Thyroid gland (tissue), 4 donors: ENCODE measurements at regions not wholly inside any gene's neighbourhood (a gene's known extent, or its start where the extent isn't known, plus 50 kb on each side); places are given as distances from the start of the nearest gene placed in this dataset.

Experiments
- DNase-seq, 2 donors: peaks; one replicate each; pipeline ENCODE4 v3.0.0-alpha.2; 2019
- H3K27ac ChIP-seq, 3 donors: fragments of 200-600 bp; sonication (generic); 1 replicate in 2 of 3; 2 replicates in 1 of 3; pipeline ENCODE4 v1.5.1; 2016 to 2019; ENCODE audit warnings: mild to moderate bottlenecking in 1 of 3, moderate library complexity in 1 of 3
- H3K27me3 ChIP-seq: fragments of 200-600 bp; sonication (generic); one replicate; pipeline ENCODE4 v1.5.1; 2019
- H3K36me3 ChIP-seq, 2 donors: fragments of 200-600 bp; sonication (generic); one replicate each; pipeline ENCODE4 v1.5.1; 2016 to 2019
- H3K4me1 ChIP-seq, 2 donors: fragments of 200-600 bp; sonication (generic); one replicate each; pipeline ENCODE4 v1.5.1; 2017 to 2019
- H3K4me3 ChIP-seq, 3 donors: fragments of 200-600 bp; sonication (generic); replicated peaks in 1 of 3; 1 replicate in 2 of 3; 2 replicates in 1 of 3; pipeline ENCODE4 v1.5.1; 2016; ENCODE audit warnings: mild to moderate bottlenecking in 1 of 3
- H3K9me3 ChIP-seq: fragments of 200-600 bp; sonication (generic); one replicate; pipeline ENCODE4 v1.5.1; 2017
- CTCF ChIP-seq, 6 experiments: fragments of 200-600 bp in 3 of 6; fragments of 450-650 bp in 3 of 6; sonication (generic) in 3 of 6; IDR thresholded peaks; one replicate each; pipeline ENCODE4 v1.5.1; 2016 to 2019; ENCODE audit warnings: antibody characterized with exemption in 6 of 6, mild to moderate bottlenecking in 2 of 6, inconsistent platforms in 1 of 6, moderate library complexity in 1 of 6
- POLR2A ChIP-seq, 2 donors: fragments of 450-650 bp; IDR thresholded peaks; one replicate each; pipeline ENCODE4 v1.6.1; 2017; ENCODE audit warnings: antibody characterized with exemption in 2 of 2, mild to moderate bottlenecking in 2 of 2, moderate library complexity in 1 of 2
- WGBS, 2 donors: methylation state at CpG; one replicate each; pipeline ENCODE4 v1.1.5; 2017; 5-methylcytosine and 5-hydroxymethylcytosine counted together
- intact Hi-C: fragments of 100-400 bp; cut with DNase I; formaldehyde crosslinking; loops from one replicate; pipeline ENCODE4 v1.15.1; 2023

- H3K4me1 ChIP-seq: no peaks in the 10 kb centered on the region
- no peak overlapping the region for H3K4me3 ChIP-seq
- DNase-seq: no peak
- no peaks in the 10 kb centered on the region for H3K27me3 ChIP-seq
- no peaks in the 10 kb centered on the region for H3K9me3 ChIP-seq
- H3K27ac ChIP-seq: no peak overlapping the region
- WGBS, 2 donors: 82 to 88% methylated on average over 3 of the region's 3 CpGs
- no peaks in the 10 kb centered on the region for H3K36me3 ChIP-seq
- intact Hi-C loops: no loop called here
- TF ChIP-seq CTCF (IDR thresholded peaks at IDR 0.05): no peak
- TF ChIP-seq POLR2A (IDR thresholded peaks at IDR 0.05): no peak
These were observed 309.0 kb upstream of the PROX1 start for GRCh38 chr1:213678753-213679152.

DNA sequence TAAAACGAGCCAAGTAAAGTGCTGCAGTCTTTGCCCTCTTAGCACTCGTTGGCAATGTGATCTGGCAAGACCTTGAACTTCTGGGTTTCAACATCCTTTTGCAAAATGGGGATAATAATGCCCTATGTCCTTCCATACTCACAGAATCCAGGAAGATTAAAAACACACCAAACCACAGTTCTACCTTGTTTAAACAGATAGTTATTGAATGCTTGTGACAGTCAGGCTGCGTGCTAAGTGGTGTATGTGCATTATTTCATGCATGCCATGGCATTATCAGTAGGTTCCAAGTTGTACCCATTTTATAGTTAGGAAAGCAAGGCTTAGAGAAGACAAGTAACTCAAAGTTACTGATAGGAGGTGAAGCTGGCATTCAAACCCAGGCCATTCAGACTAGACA, 308.6 kb upstream of the PROX1 start:
- intact Hi-C loops: no loop called here
- TF ChIP-seq CTCF (IDR thresholded peaks at IDR 0.05): no peak
- no peak for TF ChIP-seq POLR2A (IDR thresholded peaks at IDR 0.05)
- Histone ChIP-seq H3K27me3 (no peaks in the 10 kb centered on the region), H3K4me3 (no peak overlapping the region), H3K36me3 (no peaks in the 10 kb centered on the region), H3K9me3 (no peaks in the 10 kb centered on the region), H3K4me1 (no peaks in the 10 kb centered on the region), H3K27ac (no peak overlapping the region)
- no peak for DNase-seq
- 49 to 58% methylated on average over 3 of the region's 3 CpGs for WGBS, 2 donors

DNA sequence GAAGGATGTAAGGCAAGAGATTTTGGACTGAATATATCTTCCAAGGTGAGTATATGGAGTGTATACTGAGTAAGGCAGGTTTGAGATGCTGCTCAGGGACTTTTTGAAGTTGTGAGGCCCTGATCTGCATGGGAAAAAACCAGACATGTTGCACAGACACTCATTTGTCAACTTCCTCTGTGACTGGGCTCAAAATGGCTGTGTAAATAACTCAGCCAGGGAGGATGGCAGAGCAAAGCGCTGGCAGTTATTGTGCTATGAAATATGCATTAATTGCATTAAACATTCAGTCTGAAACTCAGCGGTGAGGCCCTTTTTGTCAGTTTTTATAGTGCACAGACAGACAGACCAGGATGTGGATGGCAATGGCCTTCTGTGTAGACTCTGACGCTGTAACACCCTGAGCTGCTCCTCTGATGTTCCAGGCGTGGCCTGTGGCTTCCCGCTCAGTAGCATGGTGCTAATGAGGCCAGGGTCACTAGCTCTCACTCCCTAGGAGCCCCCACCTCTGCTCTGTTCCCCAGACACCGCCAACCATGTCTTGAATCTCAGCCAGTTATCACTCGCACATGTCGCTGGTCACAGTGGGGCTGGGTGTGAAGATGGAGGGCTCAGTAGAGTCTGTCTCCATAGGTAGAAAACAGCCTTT, 307.0 kb upstream of the PROX1 start:
- WGBS, 2 donors: 93% methylated on average over 8 of the region's 8 CpGs
- intact Hi-C loops: no loop called here
- Histone ChIP-seq H3K36me3 (no peaks in the 10 kb centered on the region), H3K4me3 (no peak overlapping the region), H3K27me3 (no peaks in the 10 kb centered on the region), H3K27ac (no peak overlapping the region), H3K4me1 (no peaks in the 10 kb centered on the region), H3K9me3 (no peaks in the 10 kb centered on the region)
- no peak for DNase-seq
- TF ChIP-seq CTCF (IDR thresholded peaks at IDR 0.05) (no peak), POLR2A (IDR thresholded peaks at IDR 0.05) (no peak)

- Histone ChIP-seq H3K27ac (no peak overlapping the region), H3K4me3 (no peak overlapping the region), H3K4me1 (no peaks in the 10 kb centered on the region), H3K9me3 (no peaks in the 10 kb centered on the region), H3K27me3 (no peaks in the 10 kb centered on the region), H3K36me3 (no peaks in the 10 kb centered on the region)
- peak; percentile 51 to 52 for DNase-seq
- intact Hi-C loops: no loop called here
- 35 to 53% methylated on average over 3 of the region's 3 CpGs for whole genome bisulfite sequencing, 2 donors
- TF ChIP-seq CTCF (IDR thresholded peaks at IDR 0.05): no peak
- no peak for TF ChIP-seq POLR2A (IDR thresholded peaks at IDR 0.05)
These were observed 305.9 kb upstream of the PROX1 start for GRCh38 chr1:213681788-213682340.

DNA sequence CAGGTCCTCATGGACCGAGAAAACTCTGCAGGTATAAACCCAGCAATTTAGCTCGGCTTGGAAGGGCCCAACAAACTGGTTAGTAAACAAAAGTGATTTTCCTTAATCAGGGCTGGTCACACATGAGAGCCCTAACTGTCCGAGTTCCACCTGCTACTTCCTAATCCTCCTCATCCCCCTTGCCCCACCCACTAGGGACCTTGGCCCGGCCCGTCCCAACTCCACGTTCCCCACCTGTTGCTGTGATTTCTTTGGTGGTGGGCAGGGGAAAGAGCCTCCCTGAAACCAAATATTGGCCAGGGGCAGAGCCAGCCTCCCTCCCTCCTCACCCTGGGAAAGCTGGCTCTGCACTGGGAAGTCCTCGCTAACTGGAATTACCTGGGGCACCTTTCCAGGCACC, 304.2 kb upstream of the PROX1 start:
- no peaks in the 10 kb centered on the region for H3K4me1 ChIP-seq
- H3K9me3 ChIP-seq: no peaks in the 10 kb centered on the region
- H3K36me3 ChIP-seq: no peaks in the 10 kb centered on the region
- TF ChIP-seq POLR2A (IDR thresholded peaks at IDR 0.05): no peak
- no peak for TF ChIP-seq CTCF (IDR thresholded peaks at IDR 0.05)
- H3K27me3 ChIP-seq: no peaks in the 10 kb centered on the region
- WGBS, 2 donors: 90% methylated on average over 7 of the region's 7 CpGs
- no peak overlapping the region for H3K27ac ChIP-seq
- H3K4me3 ChIP-seq: no peak overlapping the region
- intact Hi-C loops: no loop called here
- no peak for DNase-seq
